NCI-H510A treated with DMSO at 0.1 percent for 48 hours (cell line): ENCODE measurements at regions not wholly inside any gene's neighbourhood (a gene's known extent, or its start where the extent isn't known, plus 50 kb on each side); places are given as distances from the start of the nearest gene placed in this dataset.
"Not testable (repeated sequence)": the region's sequence is repeated elsewhere in the genome, so short reads cannot be mapped to it uniquely, and the experiment has no call there.

Experiments
- DNase-seq: peaks from one replicate; lab custom pipeline; 2025; lab: John Stamatoyannopoulos, UW

GRCh38 chr2:204362581-204362980, 182.7 kb upstream of the PARD3B start:
- no peak for DNase-seq

DNA sequence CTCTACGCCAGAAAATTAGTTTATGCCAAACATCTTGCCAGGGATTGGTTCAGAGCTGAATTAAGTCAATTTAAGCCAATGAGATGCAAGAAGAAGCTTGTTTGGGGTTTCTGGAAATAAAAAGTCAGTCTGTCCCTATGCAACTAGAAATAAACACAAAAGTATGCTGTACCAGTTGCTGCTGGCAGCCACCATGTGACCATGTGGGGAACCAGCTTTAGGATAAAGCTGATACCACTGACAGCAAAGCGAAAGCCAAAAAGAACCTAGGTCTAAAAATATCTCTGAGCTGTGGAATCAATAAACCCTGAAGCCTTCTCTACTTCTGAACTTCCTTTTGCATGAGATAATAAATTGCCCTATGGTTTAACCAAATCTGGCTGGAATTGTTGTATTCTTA, 181.8 kb upstream of the PARD3B start:
- no peak for DNase-seq

DNA sequence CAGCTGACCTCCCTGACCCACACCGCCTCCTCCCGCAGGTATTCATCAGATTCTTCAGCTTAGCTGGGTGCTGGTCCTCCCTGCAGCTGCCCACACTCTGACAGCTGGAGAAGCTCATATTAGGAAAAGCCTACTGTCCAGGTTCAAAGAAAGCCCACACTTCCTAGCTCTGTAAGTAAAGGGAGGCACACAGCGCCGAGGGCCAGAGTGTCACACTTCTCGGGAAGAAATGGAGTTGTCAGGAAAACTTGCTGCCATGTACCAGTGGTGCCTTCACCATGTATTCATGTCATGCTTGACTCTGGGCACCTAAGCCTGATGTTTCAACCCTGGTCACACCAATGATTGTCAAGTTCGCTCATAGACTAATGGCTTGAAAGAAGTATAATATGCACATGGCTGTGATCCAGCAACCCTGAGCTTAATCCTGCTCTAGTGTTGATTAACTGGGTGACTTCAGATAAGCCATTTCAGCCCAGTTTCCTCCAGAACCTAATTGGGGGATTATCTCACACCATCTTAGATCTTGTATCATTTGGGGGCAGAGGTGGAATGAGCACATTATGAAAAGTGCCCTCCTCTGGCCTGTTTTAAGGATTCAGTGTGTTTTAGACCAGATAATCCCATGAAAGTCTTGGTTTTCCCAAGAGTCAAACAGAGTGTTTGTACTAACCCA, 180.3 kb upstream of the PARD3B start:
- DNase-seq: no peak

GRCh38 chr2:204365811-204366210, 179.5 kb upstream of the PARD3B start:
- DNase-seq: no peak

DNA sequence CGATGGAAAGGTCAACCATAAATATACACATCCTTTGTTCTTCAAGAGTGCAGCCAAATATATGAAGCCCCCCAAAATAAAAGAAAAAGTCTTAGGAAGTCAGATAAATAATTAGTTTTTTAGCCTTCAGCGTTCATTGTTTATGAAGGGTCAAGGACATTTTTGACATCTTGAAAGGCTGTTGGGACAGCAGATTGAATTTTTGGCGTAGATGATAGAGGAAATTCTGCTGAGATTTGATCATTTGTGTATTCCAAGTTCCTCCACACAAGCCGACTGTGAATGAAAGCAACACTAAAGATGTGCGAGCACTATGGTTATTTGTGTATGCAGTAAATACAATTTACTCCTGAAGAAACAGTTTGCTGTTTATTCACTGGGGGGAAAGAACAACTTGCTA, 177.8 kb upstream of the PARD3B start:
- DNase-seq: no peak

- DNase-seq: no peak
Measured at GRCh38 chr2:204370172-204370718, 175.0 kb upstream of the PARD3B start.

GRCh38 chr2:204373942-204374341, 171.3 kb upstream of the PARD3B start:
- no peak for DNase-seq

- no peak for DNase-seq
Measured at GRCh38 chr2:204380141-204380881, 165.0 kb upstream of the PARD3B start.

DNA sequence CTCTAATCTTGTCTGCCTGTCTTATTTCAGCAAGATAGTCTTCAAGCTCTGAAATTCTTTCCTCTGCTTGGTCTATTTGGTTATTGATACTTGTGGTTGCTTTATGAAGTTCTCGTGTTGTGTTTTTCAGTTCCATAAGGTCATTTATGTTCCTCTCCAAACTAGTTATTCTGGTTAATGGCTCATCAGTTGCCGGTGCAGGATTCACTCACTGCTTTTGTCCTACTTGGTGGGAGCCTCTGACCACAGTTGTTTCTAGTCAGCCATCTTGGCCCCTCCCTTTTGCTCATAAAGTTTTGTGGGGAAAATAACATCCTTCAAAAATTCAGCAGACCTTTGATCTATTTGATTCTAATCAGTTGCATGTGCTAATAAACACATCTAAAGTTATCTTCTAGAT, 158.6 kb upstream of the PARD3B start:
- no peak for DNase-seq

- no peak for DNase-seq
Measured at GRCh38 chr2:204389120-204389519, 156.2 kb upstream of the PARD3B start.

DNA sequence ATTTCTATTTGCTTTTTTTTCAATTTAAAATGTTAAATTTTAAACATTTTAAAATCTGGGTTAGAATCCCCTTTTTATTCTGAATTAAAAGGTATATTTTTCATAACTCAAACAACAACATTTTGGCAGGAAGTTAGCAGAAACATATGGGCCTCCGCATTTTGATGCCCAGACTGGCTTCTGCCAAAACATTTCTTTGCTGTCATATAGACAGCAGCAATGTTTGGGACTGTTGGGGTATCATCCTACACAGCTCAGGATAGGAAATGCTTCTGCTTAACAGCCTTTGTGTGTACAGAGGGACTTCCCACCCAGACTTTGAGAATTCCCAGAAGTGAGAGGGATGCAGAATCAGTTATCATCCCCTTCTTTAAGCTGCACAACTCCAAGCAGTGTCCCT, 155.4 kb upstream of the PARD3B start:
- no peak for DNase-seq

DNA sequence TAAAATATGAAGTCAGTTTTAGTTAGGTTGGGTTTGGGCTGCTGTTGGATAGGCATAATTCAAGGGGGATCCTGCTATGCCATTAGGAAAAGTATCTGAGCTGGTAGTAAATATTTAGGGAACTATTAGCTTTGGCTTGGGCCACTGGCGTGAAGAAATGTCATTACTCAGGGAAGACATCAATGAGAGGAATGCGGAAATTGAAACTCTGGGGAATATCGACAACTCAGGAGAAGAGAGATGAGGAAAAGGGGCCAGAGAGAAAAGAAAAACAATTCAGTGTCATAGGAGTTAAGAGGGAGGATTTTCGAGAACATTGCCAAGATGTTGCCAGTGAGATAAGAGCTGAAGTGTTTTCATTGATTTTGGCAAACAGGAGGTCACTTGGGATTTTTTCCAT, 149.7 kb upstream of the PARD3B start:
- no peak for DNase-seq

DNA sequence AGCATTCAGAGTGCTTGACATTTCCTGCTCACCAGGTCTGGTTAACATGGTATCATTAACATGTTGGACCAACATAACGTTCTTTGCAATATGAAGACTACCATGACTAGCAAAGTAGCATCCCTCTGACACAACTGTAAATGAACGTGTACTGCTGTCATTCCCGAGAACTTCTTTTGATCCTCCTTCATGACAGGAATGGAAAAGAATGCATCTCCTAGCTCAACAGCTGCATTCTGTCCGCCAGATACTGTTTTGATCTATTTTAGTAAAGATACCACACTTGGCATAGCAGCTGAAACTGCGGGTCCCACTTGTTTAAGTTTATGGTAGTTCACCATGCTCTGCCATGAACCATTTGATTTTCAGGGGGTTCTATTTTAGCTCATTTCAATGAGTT, 144.2 kb upstream of the PARD3B start:
- no peak for DNase-seq

GRCh38 chr2:204407204-204408014, 137.9 kb upstream of the PARD3B start:
- DNase-seq: peak; percentile 8

- DNase-seq: not testable (repeated sequence)
Measured at GRCh38 chr2:204412782-204413181, 132.5 kb upstream of the PARD3B start.

- no peak for DNase-seq
Measured at GRCh38 chr2:204415406-204416181, 129.7 kb upstream of the PARD3B start.

DNA sequence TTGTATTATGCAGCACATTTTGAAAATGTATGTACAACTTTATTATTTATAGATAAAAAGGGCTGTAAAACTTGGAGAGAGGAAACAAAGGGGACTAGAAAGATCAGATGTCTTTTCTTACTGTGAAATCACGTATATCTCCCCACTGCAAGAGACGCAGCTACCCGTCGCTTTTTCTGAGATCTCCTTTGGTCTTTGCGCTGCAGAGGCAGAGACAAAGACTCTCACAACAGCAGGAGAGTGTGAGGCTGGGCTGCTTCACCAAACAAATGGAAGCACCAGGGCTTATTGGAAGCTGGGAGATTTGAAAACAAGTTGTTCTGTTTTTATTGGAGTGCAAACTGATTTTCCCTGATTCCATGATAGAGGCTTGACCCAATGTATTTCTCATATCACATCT, 129.0 kb upstream of the PARD3B start:
- no peak for DNase-seq

DNA sequence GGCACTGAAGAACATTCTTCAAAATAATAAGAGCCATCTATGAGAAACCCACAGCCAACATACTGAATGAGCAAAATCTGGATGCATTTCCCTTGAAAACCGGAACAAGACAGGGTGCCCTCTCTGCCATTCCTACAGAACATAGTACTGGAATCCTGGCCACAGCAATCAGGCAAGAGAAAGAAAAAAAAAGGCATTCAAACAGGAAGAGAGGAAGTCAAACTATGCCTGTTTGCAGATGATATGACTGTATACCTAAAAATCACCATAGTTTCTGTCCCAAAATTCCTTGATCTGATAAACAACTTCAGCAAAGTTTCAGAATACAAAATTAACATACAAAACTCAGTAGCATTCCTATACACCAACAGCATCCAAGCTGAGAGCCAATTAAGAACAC, 119.5 kb upstream of the PARD3B start:
- no peak for DNase-seq

- no peak for DNase-seq
Measured at GRCh38 chr2:204428675-204429074, 116.6 kb upstream of the PARD3B start.

GRCh38 chr2:204431529-204431928, 113.7 kb upstream of the PARD3B start:
- no peak for DNase-seq

DNA sequence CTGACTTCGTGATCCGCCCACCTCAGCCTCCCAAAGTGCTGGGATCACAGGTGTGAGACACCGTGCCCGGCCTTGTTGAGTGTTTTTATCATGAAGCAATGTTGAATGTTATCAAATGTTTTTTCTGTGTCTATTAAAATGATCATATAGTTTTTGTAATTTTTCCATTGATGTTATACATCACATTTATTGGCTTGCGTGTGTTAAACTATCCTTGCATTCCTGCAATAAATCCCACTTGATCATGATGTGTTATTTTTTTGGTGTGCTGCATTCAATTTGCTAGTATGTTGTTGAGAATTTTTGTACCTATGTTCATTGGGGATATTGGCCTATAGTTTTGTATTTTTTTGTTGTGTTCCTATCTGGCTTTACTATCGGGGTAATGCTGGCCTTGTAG, 113.1 kb upstream of the PARD3B start:
- no peak for DNase-seq
